ENCODE measurements at regions not wholly inside any gene's neighbourhood (a gene's known extent, or its start where the extent isn't known, plus 50 kb on each side); places are given as distances from the start of the nearest gene placed in this dataset.

GRCh38 chr3:84547971-84548970 lies 410.5 kb upstream of the CADM2 start:
- TF ChIP-seq, protein P1, sequence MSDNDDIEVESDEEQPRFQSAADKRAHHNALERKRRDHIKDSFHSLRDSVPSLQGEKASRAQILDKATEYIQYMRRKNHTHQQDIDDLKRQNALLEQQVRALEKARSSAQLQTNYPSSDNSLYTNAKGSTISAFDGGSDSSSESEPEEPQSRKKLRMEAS (IDR thresholded peaks at IDR 0.05; ENCODE audit: low read depth, low read length): no peak
- TF ChIP-seq MYC (IDR thresholded peaks at IDR 0.05; ENCODE audit: low read depth, low read length): no peak
- no peak for TF ChIP-seq POLR2A (IDR thresholded peaks at IDR 0.05; ENCODE audit: extremely low read depth, insufficient read length)
- TF ChIP-seq CTCF (IDR thresholded peaks at IDR 0.05; ENCODE audit: low read depth, low read length): peak; percentile 36
- DNase-seq (ENCODE audit: low read depth): peak; percentile 36
- H3K4me3 ChIP-seq (ENCODE audit: low read depth, low read length): no peak overlapping the region

- TF ChIP-seq CTCF (IDR thresholded peaks at IDR 0.05; ENCODE audit: low read depth, low read length): no peak
- TF ChIP-seq POLR2A (IDR thresholded peaks at IDR 0.05; ENCODE audit: extremely low read depth, insufficient read length): no peak
- TF ChIP-seq MYC (IDR thresholded peaks at IDR 0.05; ENCODE audit: low read depth, low read length): no peak
- TF ChIP-seq, protein P1 (IDR thresholded peaks at IDR 0.05; ENCODE audit: low read depth, low read length): no peak
- DNase-seq (ENCODE audit: low read depth): no peak
- H3K4me3 ChIP-seq (ENCODE audit: low read depth, low read length): no peak overlapping the region
Measured at GRCh38 chr3:84555629-84556028, 403.2 kb upstream of the CADM2 start.

DNA sequence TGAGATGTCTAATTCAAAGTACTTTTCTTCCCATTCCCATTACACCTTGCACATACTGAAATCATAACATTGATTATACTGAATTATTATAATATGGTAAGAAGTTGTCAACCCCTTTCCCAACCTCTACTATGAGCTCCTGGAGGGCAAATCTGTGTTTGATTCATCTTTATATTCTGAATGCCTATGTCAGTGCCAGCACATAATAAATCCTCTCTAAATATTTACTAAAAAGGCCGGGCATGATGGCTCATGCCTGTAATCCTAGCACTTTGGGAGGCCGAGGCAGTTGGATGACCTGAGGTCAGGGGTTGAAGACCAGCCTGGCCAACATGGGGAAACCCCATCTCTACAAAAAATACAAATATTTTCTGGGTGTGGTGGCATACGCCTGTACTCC lies 392.5 kb upstream of the CADM2 start:
- no peak overlapping the region for H3K4me3 ChIP-seq (ENCODE audit: low read depth, low read length)
- TF ChIP-seq, protein P1 (IDR thresholded peaks at IDR 0.05; ENCODE audit: low read depth, low read length): no peak
- TF ChIP-seq POLR2A (IDR thresholded peaks at IDR 0.05; ENCODE audit: extremely low read depth, insufficient read length) (no peak), CTCF (IDR thresholded peaks at IDR 0.05; ENCODE audit: low read depth, low read length) (no peak), MYC (IDR thresholded peaks at IDR 0.05; ENCODE audit: low read depth, low read length) (no peak)
- no peak for DNase-seq (ENCODE audit: low read depth)

GRCh38 chr3:84567796-84568195 lies 391.0 kb upstream of the CADM2 start:
- no peak overlapping the region for H3K4me3 ChIP-seq (ENCODE audit: low read depth, low read length)
- TF ChIP-seq MYC (IDR thresholded peaks at IDR 0.05; ENCODE audit: low read depth, low read length) (no peak), CTCF (IDR thresholded peaks at IDR 0.05; ENCODE audit: low read depth, low read length) (no peak), POLR2A (IDR thresholded peaks at IDR 0.05; ENCODE audit: extremely low read depth, insufficient read length) (no peak)
- TF ChIP-seq, protein P1 (IDR thresholded peaks at IDR 0.05; ENCODE audit: low read depth, low read length): no peak
- no peak for DNase-seq (ENCODE audit: low read depth)

GRCh38 chr3:84573962-84574361 lies 384.8 kb upstream of the CADM2 start:
- no peak for DNase-seq (ENCODE audit: low read depth)
- H3K4me3 ChIP-seq (ENCODE audit: low read depth, low read length): no peak overlapping the region
- TF ChIP-seq CTCF (IDR thresholded peaks at IDR 0.05; ENCODE audit: low read depth, low read length) (no peak), POLR2A (IDR thresholded peaks at IDR 0.05; ENCODE audit: extremely low read depth, insufficient read length) (no peak), MYC (IDR thresholded peaks at IDR 0.05; ENCODE audit: low read depth, low read length) (no peak)
- TF ChIP-seq, protein P1 (IDR thresholded peaks at IDR 0.05; ENCODE audit: low read depth, low read length): no peak

Measured in NB4 (cell line).